22Rv1 (cell line): ENCODE measurements at regions not wholly inside any gene's neighbourhood (a gene's known extent, or its start where the extent isn't known, plus 50 kb on each side); places are given as distances from the start of the nearest gene placed in this dataset.

Experiments used
- ZFX ChIP-seq: fragments of 450-650 bp; IDR thresholded peaks from 2 replicates; pipeline ENCODE4 v1.6.1; 2017; ENCODE audit warnings: antibody characterized with exemption, borderline replicate concordance
- TF ChIP-seq, protein P1 (sequence below): fragments of 450-650 bp; IDR thresholded peaks from 2 replicates; pipeline ENCODE4 v1.5.1; 2017; ENCODE audit warnings: mild to moderate bottlenecking

DNA sequence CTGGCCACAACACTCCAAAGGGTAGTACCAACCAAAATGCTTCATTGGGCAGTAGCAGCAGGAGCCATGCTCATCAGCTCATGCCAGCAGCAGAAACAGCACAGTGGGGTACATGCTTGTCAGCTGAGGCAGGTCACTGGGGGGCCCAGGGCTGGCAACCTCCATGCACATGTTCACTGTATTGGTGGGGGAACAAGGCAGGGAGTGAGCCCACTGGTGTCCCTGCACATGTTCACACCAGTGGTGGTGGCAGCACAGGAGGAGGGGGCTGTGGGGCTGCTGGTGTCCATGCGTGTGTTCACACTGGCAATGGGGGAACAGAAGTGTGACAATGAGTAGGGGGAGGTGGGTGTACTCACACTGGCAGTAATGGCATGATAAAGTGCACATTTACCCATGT is 254.3 kb upstream of the KIF2A start:
- TF ChIP-seq, protein P1, sequence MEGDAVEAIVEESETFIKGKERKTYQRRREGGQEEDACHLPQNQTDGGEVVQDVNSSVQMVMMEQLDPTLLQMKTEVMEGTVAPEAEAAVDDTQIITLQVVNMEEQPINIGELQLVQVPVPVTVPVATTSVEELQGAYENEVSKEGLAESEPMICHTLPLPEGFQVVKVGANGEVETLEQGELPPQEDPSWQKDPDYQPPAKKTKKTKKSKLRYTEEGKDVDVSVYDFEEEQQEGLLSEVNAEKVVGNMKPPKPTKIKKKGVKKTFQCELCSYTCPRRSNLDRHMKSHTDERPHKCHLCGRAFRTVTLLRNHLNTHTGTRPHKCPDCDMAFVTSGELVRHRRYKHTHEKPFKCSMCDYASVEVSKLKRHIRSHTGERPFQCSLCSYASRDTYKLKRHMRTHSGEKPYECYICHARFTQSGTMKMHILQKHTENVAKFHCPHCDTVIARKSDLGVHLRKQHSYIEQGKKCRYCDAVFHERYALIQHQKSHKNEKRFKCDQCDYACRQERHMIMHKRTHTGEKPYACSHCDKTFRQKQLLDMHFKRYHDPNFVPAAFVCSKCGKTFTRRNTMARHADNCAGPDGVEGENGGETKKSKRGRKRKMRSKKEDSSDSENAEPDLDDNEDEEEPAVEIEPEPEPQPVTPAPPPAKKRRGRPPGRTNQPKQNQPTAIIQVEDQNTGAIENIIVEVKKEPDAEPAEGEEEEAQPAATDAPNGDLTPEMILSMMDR: no peak
- no peak for TF ChIP-seq ZFX
